SK-N-MC (cell line): ENCODE measurements at regions not wholly inside any gene's neighbourhood (a gene's known extent, or its start where the extent isn't known, plus 50 kb on each side); places are given as distances from the start of the nearest gene placed in this dataset.

ENCODE experiments used
- EZH2 ChIP-seq: fragments of 200-600 bp; sonication (generic); IDR thresholded peaks from one replicate; pipeline ENCODE4 v1.6.1; 2017; ENCODE audit warnings: antibody characterized with exemption
- POLR2AphosphoS5 ChIP-seq: IDR thresholded peaks from 2 replicates; pipeline ENCODE4 v1.6.1; 2012; ENCODE audit warnings: mild to moderate bottlenecking, low read depth, low read length, borderline replicate concordance

GRCh38 chr12:115232455-115233156, 548.6 kb upstream of the TBX3 start:
- TF ChIP-seq EZH2 (no peak), POLR2AphosphoS5 (no peak)
